Astrocyte (in vitro differentiated cells and primary cell): ENCODE measurements at regions not wholly inside any gene's neighbourhood (a gene's known extent, or its start where the extent isn't known, plus 50 kb on each side); places are given as distances from the start of the nearest gene placed in this dataset.

ENCODE experiments used
- DNase-seq: peaks from one replicate; pipeline ENCODE4 v3.0.0-alpha.2; 2010; ENCODE audit warnings: low read depth
- FAIRE-seq: peaks from 2 replicates; lab custom pipeline; 2011; peaks lifted over from hg19 to GRCh38; lab: Jason Lieb, UNC
- H2AFZ ChIP-seq: 2 replicates; pipeline ENCODE4 v1.6.0; 2012; ENCODE audit warnings: low read depth, low read length, inconsistent platforms
- H3K27ac ChIP-seq: 2 replicates; pipeline ENCODE4 v1.5.1; 2011; ENCODE audit warnings: low read depth, low read length, inconsistent platforms
- H3K27me3 ChIP-seq: 2 replicates; pipeline ENCODE4 v1.6.0; 2011; ENCODE audit warnings: low read length, inconsistent platforms; ENCODE audit not compliant: insufficient read depth
- H3K36me3 ChIP-seq: 2 replicates; pipeline ENCODE4 v1.5.1; 2011; ENCODE audit warnings: low read length, inconsistent platforms; ENCODE audit not compliant: insufficient read depth
- H3K4me1 ChIP-seq: 2 replicates; pipeline ENCODE4 v1.5.1; 2011; ENCODE audit warnings: low read length, inconsistent platforms; ENCODE audit not compliant: insufficient read depth
- H3K4me2 ChIP-seq: 2 replicates; pipeline ENCODE4 v1.6.0; 2012; ENCODE audit warnings: low read length, inconsistent platforms
- H3K4me3 ChIP-seq: 2 replicates; pipeline ENCODE4 v1.5.1; 2011; ENCODE audit warnings: low read depth, mild to moderate bottlenecking, low read length, inconsistent platforms; ENCODE audit not compliant: insufficient read depth
- H3K79me2 ChIP-seq: 2 replicates; pipeline ENCODE4 v1.6.0; 2012; ENCODE audit warnings: mild to moderate bottlenecking, low read length, inconsistent platforms; ENCODE audit not compliant: insufficient read depth
- H3K9ac ChIP-seq: 2 replicates; pipeline ENCODE4 v1.6.0; 2012; ENCODE audit warnings: mild to moderate bottlenecking, low read length, inconsistent platforms
- H3K9me3 ChIP-seq: 2 replicates; pipeline ENCODE4 v1.5.1; 2012; ENCODE audit warnings: low read depth, mild to moderate bottlenecking, low read length, inconsistent platforms; ENCODE audit not compliant: insufficient read depth
- H4K20me1 ChIP-seq: 2 replicates; pipeline ENCODE4 v1.6.0; 2012; ENCODE audit warnings: low read length, inconsistent platforms; ENCODE audit not compliant: insufficient read depth
- H3K27ac Mint-ChIP-seq: one replicate; pipeline ENCODE4 v1.8.0; 2021; ENCODE audit warnings: mild to moderate bottlenecking, mixed read lengths; ENCODE audit not compliant: unreplicated experiment
- H3K27me3 Mint-ChIP-seq: one replicate; pipeline ENCODE4 v1.8.0; 2021; ENCODE audit warnings: low read depth, mixed read lengths; ENCODE audit not compliant: unreplicated experiment
- H3K36me3 Mint-ChIP-seq: one replicate; pipeline ENCODE4 v1.8.0; 2021; ENCODE audit warnings: low read depth, mixed read lengths; ENCODE audit not compliant: unreplicated experiment
- H3K4me1 Mint-ChIP-seq: one replicate; pipeline ENCODE4 v1.8.0; 2021; ENCODE audit warnings: low read depth, mixed read lengths; ENCODE audit not compliant: unreplicated experiment
- H3K4me3 Mint-ChIP-seq: one replicate; pipeline ENCODE4 v1.8.0; 2021; ENCODE audit warnings: mild to moderate bottlenecking, moderate library complexity, mixed read lengths; ENCODE audit not compliant: unreplicated experiment
- H3K9me3 Mint-ChIP-seq: one replicate; pipeline ENCODE4 v1.8.0; 2021; ENCODE audit warnings: mild to moderate bottlenecking, mixed read lengths; ENCODE audit not compliant: unreplicated experiment
- EZH2 ChIP-seq: IDR thresholded peaks from 2 replicates; pipeline ENCODE4 v1.6.1; 2012; ENCODE audit warnings: mild to moderate bottlenecking, low read length, inconsistent platforms; ENCODE audit not compliant: insufficient read depth
- TF ChIP-seq, protein P1 (sequence below): IDR thresholded peaks from 2 replicates; pipeline ENCODE4 v1.5.1; 2011; ENCODE audit warnings: low read depth, mild to moderate bottlenecking, inconsistent platforms, low read length, moderate library complexity; ENCODE audit not compliant: insufficient read depth

- no peak for FAIRE-seq
- H3K4me1 Mint-ChIP-seq, result no peaks in the 10 kb centered on the region
Measured at GRCh38 chr21:17195976-17196375, 316.9 kb upstream of the CXADR start.

DNA sequence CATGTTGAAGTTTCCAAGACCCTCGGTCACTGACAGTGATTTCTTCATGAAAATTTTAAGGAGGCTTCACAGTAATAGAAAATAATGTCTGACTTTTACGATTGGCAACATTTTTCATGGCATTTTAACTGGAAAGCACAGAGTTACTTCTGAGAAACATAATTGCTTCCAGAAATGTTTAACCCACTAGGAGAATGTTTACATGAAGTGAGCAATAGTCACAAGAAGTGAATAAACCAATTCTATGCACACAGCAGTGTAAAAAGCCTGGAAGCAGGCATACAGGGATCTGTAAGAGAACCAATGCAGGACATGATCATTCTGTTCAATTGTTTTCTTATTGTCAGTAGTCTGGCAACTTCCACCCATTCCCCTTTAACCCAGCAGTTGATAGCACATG, 316.2 kb upstream of the CXADR start:
- H3K27me3 ChIP-seq, result no peaks in the 10 kb centered on the region
- H3K4me1 Mint-ChIP-seq, result no peaks in the 10 kb centered on the region
- no peak overlapping the region for H3K4me3 Mint-ChIP-seq
- H3K9ac ChIP-seq, result no peak overlapping the region
- no peaks in the 10 kb centered on the region for H3K27me3 Mint-ChIP-seq
- FAIRE-seq, result no peak
- H3K9me3 ChIP-seq, result no peaks in the 10 kb centered on the region
- H3K27ac Mint-ChIP-seq, result no peak overlapping the region
- DNase-seq, result no peak
- no peaks in the 10 kb centered on the region for H3K36me3 ChIP-seq
- H3K9me3 Mint-ChIP-seq, result no peaks in the 10 kb centered on the region
- H3K27ac ChIP-seq, result no peak overlapping the region
- TF ChIP-seq EZH2, result no peak
- TF ChIP-seq, protein P1, sequence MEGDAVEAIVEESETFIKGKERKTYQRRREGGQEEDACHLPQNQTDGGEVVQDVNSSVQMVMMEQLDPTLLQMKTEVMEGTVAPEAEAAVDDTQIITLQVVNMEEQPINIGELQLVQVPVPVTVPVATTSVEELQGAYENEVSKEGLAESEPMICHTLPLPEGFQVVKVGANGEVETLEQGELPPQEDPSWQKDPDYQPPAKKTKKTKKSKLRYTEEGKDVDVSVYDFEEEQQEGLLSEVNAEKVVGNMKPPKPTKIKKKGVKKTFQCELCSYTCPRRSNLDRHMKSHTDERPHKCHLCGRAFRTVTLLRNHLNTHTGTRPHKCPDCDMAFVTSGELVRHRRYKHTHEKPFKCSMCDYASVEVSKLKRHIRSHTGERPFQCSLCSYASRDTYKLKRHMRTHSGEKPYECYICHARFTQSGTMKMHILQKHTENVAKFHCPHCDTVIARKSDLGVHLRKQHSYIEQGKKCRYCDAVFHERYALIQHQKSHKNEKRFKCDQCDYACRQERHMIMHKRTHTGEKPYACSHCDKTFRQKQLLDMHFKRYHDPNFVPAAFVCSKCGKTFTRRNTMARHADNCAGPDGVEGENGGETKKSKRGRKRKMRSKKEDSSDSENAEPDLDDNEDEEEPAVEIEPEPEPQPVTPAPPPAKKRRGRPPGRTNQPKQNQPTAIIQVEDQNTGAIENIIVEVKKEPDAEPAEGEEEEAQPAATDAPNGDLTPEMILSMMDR, result no peak
- H3K79me2 ChIP-seq, result no peaks in the 10 kb centered on the region
- no peak overlapping the region for H3K4me2 ChIP-seq
- H2AFZ ChIP-seq, result no peak overlapping the region
- H3K4me3 ChIP-seq, result no peak overlapping the region
- H3K4me1 ChIP-seq, result no peaks in the 10 kb centered on the region
- no peaks in the 10 kb centered on the region for H4K20me1 ChIP-seq
- H3K36me3 Mint-ChIP-seq, result no peaks in the 10 kb centered on the region

More at GRCh38 chr21:17195976-17196375, 316.9 kb upstream of the CXADR start:
- TF ChIP-seq, protein P1, result no peak
- H2AFZ ChIP-seq, result no peak overlapping the region
- no peaks in the 10 kb centered on the region for H3K36me3 Mint-ChIP-seq
- no peak overlapping the region for H3K4me3 ChIP-seq
- H4K20me1 ChIP-seq, result no peaks in the 10 kb centered on the region
- H3K79me2 ChIP-seq, result no peaks in the 10 kb centered on the region
- no peak overlapping the region for H3K27ac ChIP-seq
- H3K4me3 Mint-ChIP-seq, result no peak overlapping the region
- H3K27ac Mint-ChIP-seq, result no peak overlapping the region
- no peaks in the 10 kb centered on the region for H3K9me3 ChIP-seq
- H3K9ac ChIP-seq, result no peak overlapping the region
- H3K36me3 ChIP-seq, result no peaks in the 10 kb centered on the region
- no peaks in the 10 kb centered on the region for H3K4me1 ChIP-seq
- H3K27me3 Mint-ChIP-seq, result no peaks in the 10 kb centered on the region
- no peaks in the 10 kb centered on the region for H3K27me3 ChIP-seq
- H3K9me3 Mint-ChIP-seq, result no peaks in the 10 kb centered on the region
- no peak for DNase-seq
- no peak overlapping the region for H3K4me2 ChIP-seq

- Histone ChIP-seq H3K9ac (no peak overlapping the region), H3K9me3 (no peaks in the 10 kb centered on the region), H3K4me3 (no peak overlapping the region), H3K27me3 (no peaks in the 10 kb centered on the region), H3K4me1 (no peaks in the 10 kb centered on the region), H3K27ac (no peak overlapping the region), H3K36me3 (no peaks in the 10 kb centered on the region), H3K79me2 (no peaks in the 10 kb centered on the region), H4K20me1 (no peaks in the 10 kb centered on the region), H2AFZ (no peak overlapping the region), H3K4me2 (no peak overlapping the region)
- Mint-ChIP-seq H3K27ac (no peak overlapping the region), H3K9me3 (no peaks in the 10 kb centered on the region), H3K36me3 (no peaks in the 10 kb centered on the region), H3K4me1 (no peaks in the 10 kb centered on the region), H3K27me3 (no peaks in the 10 kb centered on the region), H3K4me3 (no peak overlapping the region)
- TF ChIP-seq, protein P1, result no peak
- no peak for TF ChIP-seq EZH2
- DNase-seq (no peak), FAIRE-seq (no peak)
Measured at GRCh38 chr21:17197996-17198395, 314.8 kb upstream of the CXADR start.
